ENCODE measurements at regions not wholly inside any gene's neighbourhood (a gene's known extent, or its start where the extent isn't known, plus 50 kb on each side); places are given as distances from the start of the nearest gene placed in this dataset.

DNA sequence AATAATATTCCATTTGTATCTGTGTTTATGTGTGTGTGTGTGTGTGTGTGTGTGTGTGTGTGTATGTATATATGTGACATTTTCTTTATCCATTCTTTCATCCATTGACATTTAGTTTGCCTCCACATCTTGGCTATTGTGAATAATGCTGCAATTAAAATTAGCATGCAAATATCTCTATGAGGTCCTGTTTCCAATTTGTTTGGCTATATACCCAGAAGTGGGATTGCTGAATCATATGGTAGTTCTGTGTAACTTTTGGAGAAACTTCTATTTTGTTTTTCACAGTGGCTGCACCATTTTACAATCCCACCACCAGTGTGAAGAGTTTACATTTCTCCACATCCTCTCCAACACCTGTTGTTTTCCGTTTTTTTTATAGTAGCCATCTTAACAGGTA is 53.1 kb downstream of the CH25H start:
- no peak for DNase-seq

DNA sequence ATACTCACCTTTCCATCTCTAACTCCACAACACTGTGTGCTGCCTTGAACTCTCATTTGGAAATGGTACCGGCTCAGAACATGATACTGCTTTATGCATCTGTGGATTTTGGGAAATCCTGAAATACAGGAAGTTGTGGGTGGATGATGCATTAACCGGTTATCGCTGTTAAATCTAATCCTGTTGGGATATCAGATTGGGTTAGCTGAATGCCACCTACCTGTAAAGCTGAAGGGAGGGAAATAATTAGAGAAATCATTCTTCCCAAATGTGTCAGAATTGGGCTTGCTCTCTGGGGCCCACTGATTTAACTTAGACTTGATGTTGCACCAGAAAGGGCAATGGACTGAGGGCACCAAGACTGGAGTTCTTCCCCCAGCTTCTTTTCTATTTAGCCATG is 54.0 kb downstream of the CH25H start:
- no peak for DNase-seq

DNA sequence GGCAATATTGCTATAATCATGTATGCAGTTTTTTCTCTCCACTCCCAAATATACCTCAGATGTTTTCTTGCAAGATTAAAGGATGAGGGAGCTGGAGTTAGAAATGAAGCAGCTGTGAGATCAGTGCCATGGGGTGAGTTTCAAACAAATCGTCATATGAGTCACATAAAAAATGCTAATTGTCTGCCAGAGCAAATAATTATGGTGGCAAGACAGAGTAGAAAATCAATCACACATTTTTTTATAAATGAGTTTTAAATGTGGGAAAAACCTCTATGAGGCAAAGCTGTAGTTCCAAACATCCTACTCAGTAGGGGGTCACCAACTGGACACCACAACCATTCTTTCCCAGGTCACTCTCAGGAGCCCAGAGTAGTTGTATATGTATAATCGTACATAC is 55.3 kb downstream of the CH25H start:
- no peak for DNase-seq

DNA sequence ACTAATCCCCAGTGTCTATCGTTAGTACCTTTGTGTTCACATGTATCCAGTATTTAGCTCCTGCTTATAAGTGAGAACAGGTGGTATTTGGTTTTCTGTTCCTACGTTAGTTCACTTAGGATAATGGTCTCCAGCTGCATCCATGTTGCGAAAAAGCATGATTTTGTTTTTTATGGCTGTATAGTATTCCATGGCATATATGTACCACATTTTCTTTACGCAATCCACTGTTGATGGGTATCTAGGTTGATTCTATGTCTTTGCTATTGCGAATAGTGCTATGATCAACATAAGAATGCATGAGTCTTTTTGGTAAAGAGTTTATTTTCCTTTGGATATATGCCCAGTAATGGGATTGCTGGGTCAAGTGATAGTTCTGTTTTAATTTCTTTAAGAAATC is 59.1 kb downstream of the CH25H start:
- DNase-seq = no peak

DNA sequence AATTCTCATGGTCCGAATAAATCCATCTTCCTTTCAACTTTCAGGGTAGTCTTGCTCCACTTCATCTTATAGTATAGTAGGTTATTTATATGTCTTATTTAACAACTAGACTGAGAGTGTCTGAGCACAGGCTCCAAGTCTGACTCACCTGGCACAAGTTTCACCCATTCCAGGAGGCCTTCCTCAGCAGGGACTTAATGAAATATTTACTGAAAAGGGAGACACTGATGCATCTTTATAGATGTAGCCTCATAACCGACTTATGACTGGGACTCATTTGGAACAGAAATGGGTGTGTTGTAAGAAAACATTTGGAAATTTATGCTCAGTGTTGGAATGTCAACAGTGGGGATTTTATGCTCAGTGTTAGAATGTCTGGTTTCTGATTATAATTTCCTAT is 59.9 kb downstream of the CH25H start:
- DNase-seq = no peak

DNA sequence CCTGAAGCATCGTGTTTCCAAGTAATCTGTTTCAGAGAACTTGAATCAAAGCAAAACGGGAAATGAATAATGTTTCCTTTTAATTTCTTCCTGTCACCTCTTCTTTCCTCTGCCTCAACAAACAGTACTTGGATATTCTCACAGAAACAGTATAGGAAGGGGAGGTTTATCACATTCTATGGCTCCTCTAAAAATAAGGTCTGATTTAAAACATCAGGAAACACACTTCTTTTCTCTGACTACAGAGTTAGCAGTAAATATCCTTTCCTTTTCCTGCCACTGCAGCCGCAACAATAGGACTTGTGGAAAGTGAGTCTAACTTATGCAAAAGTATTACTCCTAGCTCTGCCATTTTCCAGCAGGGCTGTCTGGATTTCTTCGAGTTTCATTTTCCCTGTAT is 62.3 kb downstream of the CH25H start:
- DNase-seq = no peak

DNA sequence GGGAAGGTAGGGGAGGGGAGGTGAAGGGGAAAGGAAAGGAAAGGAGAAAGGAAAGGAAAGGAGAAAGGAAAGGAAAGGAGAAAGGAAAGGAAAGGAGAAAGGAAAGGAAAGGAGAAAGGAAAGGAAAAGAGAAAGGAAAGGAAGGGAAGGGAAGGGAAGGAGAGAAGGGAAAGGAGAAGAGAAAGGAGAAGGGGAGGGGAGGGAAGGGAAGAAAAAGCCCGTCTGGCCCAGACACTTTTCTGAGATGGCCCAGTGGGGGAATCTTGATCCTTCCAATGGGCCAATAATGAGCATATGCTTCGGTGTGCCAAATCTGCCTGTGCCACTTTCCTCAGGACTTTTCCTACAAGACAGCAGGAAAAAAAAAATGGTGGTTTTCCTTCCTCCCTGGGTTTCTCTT is 64.5 kb downstream of the CH25H start:
- DNase-seq = no peak

DNA sequence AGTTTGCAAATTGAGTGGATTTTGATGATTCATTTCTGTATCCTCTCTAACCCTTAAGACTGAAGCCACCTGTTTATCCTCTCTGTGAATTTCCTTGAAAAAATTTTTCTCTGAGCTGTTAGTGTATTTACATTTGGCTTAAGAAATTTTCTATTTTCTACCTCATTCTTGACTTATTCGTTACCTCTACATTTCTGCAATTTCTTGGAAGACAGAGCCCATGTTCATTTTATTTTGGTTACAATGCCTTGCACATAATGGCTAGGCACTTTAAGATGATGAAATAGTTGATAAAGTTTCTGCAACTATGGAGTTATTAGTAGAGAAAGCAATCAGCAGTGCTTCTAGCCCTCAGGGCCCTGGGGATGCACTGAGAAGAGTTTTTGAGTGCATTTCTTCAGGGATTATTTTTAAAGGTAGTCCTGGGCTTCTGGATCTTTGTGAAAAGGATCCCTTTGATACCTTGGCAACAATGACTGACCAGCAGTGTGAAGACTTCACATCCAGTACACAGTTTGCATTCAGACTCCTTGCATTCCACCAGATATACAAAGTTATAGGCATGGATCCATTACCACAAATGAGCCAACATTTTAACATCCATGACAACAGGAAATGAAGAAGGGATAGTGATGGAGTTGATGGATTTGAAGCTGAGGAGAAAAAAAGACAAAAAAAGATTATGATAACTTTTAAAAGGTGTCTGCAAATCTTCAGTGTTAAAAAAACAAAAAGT is 68.2 kb downstream of the CH25H start:
- no peak for DNase-seq

DNA sequence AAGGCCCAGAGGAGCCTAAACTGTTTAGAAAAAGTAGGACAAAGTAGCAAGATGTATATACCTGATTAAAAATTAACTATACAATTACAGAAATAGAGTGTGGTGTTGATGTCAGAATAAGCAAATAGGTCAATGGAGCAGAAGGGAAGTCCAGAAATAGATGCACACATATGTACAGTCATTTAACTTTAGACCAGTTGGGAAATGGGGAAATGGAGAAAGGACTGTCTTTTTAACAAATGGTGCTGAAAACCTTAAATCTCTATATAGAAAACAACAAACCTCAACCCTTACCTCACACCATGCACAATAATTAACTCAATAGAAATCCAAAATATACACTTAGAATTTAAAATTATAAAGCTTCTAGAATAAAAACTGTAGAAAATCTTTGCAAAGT is 72.2 kb downstream of the CH25H start:
- no peak for DNase-seq

DNA sequence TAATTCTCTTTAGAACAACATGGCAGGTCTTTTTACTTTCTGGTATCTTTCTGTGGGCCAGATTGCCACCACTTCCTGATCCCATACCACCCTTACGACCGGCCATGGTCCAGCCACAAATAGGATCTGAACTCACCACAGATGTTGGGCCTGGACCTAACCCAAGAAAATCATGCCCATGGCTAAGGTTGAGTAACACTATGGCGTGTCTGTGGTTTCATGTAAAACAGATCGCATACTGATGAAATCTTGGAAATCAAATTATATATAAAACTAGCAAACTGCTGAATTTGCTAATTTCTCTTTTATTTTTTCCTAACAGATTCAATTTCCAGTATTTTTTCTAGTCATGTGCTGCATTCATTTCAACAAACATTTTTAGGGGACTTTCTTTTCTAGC is 77.2 kb downstream of the CH25H start:
- DNase-seq = no peak

DNA sequence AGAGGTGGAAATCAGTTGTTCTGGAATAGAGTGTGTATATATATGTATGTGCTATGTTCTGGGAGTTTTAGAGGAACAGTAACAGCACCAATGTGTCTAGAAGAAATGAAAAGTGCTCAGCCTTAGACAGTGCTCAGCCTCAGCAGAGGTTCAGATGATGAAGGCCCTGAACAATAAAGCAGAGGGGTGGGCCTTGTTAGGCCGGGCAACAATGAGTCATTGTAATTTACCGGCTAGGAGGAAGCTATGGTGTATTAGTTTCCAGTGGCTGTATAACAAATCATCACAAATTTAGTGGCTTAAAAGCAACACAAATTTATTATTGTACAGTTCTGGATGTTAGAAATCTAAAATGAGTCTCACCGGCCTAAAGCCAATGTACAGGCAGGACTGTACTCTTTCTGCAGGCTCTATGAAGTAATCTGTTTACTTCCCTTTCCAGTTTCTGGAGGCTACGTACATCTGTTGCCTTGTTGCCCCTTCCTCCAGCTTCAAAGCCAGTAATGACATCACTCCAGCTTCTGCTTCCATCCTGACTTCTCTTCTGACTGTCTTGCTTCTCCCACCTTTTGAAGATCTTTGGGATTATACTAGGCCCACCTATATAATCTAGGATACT is 84.6 kb downstream of the CH25H start:
- no peak for DNase-seq

DNA sequence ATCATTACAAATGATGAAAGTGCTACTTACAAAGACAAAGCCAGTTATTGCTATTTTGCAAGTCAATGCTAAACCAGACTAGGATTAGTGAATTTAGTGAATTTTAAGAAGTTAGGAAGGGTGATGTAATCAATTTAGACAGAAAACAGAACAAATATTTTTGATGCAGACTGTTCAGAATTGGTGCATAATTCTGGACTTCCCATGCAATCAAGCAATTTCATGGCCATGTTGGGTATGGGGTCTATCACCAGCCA is 85.4 kb downstream of the CH25H start:
- DNase-seq = no peak

DNA sequence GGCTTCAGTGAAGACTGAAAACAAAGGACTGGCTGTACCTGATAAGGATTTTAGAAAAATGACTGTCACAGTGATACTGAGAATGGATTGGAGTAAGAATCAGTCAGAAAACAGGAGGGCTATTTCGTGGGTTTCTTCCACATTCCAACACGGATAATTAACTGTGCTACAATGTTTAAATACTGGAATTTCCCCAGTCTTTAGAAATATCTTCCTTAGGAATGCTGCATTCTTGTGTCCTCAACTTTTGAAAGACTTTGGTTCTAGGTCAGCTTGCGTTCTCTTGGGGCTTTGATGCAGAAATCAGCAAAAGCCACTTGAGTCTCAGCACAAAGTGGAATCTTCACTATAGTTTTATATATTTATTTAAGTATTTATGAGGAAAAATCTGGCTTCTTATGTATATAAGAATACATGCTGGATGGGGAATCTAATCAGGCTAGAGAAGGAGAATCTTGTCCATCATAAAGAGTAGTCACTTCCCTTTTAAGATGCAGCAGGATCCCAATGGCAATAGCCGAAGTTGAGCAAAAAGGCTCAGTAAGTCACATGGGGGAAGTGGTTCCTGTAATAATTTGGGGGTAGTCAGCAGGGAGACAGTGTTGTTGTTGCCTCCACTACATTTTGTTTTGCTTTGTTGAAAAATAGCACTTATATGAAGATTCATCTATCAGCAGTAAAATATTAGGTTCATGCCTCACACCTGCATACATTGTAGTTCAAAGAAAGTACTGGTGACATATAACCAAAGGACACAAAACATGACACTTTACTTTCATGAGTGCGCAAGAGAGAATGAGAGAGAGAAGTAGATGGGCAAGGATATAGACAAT is 86.0 kb downstream of the CH25H start:
- no peak for DNase-seq

DNA sequence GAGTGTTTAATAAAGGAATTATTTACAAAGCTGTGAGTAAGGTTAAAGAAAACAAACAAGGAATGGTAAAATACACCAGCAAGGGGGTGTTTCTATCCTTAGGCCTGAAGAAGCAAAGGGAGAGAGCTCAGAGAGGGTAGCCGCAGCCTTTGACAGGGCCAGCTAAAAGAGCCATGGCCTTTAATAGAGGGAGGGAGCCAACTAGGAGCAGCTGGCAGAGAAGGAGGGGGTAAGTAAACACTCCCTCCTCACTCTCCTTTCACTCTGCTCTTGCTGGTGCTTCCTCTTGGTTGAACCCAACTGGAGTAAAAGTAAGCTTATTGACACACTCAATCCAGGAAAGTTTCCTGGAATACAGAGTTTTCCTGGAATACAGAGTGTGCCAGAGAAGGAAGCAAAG is 87.5 kb downstream of the CH25H start:
- DNase-seq = no peak

DNA sequence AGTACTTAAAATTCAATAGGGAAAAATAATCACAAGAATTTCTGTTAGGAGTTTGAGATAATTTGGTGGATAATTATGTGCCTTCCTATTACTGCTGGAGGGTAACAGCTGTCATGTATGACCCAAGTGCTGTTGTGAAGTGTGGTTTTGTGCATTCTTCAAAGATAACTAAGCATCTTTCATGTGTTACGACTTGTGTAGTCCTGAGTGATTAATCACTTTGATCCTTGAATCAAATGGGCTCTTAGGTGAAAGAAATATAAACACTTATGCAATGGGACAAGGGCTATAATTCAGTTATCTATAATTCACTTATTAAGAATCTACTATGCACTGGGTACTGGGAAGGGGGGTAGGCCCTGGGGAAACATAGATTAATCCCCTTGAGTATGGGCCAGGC is 89.0 kb downstream of the CH25H start:
- no peak for DNase-seq

DNA sequence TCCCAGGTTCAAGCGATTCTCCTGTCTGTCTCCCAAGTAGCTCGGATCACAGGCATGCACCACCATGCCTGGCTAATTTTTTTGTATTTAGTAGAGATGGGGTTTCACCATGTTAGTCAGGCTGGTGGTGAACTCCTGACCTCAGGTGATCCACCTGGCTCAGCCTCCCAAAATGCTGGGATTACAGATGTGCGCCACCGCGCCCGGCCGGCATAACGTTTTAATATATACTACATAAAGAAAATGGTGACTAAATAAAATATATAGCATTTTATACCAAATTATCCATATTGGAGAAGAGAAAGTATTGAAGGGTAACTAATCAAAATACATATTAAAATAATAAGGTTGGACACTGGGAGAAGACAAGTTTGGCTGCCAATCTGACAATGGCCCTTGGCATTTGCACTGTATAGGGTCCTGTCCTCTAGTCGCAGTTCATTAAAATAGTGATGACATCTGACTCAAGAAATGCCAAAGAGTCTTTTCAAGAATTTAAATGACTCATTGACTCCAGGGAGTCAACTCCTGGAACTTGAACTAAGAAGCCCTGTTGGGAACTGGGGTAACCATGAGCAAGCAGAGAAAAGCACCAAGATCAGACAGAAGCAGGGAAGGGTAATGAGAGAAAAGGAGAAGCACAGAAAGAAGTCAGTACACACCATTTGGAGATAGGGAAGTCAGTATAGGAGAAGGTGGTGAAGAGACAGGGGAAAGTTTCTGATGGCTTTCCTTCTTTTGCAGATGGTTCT is 91.1 kb downstream of the CH25H start:
- no peak for DNase-seq

DNA sequence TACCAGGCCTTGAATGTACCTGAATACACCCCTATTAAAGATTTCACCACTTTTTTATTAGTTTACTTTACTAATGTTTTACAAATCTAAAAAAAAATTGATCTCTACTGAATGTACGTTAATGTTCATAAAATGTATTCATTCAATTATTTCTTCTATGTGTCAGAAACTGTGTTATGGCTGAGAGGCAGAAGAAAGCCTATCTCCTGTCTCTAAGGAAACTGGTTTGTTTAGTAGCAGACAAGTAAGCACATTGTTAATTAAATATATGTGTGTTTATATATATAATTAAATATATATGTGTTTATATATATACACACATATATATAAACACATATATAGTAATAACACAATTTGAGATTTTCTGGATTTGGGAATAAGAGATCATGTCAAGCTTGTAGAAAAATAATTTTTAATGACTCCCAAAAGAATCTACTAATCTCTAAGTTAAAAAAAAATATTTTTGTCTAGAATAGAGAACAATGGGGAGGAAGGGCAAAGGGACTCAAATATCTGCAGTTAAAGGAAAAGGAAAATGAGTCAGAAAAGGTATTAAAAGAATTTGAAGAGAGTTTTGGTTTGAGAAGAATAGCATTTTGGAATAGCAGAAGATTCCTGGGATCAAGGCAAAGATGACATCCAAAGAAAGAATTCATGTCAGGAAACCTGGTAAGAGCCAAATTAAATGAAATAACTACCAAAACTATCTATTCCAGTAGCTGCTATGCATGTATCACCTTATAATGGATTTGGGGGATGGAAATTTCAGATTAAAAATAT is 92.1 kb downstream of the CH25H start:
- no peak for DNase-seq

DNA sequence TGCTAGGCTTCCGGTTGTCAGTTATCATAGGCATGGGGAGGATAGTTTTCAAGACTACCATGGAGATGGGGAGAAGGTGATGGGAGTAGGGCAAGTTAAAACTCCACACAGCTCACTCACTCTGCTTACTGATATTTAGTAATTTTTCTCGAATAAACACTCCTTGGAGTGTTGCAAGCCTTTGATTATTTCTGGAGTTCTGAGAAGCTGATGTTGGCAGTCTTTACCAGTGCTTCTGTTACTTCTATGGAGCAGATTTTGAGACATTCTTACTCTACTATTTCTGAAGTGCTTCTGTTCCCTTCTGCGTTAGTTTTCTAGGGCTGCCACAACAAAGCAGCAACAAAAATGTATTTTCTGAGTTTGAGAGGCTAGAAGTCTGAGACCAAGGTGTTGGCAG is 104.4 kb downstream of the CH25H start:
- no peak for DNase-seq

DNA sequence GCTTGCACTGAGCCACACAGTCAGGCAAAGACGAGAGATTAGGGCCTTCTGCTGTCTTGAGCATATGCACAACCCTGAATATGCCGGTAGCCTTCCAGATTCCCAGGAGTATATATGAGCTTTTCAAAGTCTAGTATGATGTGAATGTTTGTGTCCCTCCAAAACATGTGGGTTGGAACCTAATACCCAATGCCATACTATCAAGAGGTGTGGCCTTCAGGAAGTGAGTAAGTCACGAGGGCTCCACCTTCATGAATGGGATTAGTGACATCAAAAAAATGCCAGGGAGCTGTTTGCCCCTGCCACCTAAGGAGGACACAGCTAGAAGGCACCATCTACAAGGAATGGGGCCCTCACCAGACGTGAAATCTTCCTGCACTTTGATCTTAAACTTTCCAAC is 105.2 kb downstream of the CH25H start:
- no peak for DNase-seq

DNA sequence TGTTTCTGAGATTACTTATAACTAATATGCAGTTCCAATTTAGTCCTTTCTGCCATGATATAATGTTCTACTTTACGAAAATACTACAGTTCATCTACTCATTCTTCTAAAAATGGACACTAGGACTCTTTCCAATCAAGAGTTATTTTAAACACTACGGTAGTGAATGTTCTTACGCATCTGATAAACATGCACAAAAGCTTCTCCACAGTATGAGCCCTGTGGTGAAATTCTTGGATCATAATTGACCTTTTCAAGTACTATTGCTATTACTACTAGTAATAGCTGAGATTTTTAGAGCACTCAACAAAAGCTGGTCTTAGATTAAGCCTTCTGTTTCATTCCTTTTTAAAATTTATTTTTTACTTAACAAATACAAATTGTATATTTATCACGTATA is 106.4 kb downstream of the CH25H start:
- no peak for DNase-seq

DNA sequence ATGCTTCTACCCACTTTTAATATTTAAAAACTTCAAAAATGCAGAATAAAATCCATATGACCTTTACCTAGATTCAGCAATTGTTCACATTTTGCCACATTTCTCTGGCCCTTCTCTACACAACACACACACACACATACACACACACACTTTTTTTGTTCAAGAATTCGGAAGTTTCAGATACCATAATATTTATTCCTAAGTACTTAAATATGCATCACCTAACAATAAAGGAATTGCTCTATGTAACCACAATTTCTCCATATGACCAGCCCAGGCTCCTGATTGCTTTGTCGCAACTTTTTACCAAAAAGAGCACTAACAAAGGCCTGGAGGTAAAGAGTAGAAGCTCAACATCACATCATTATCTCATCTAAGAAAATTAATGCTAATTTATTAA is 106.6 kb downstream of the FAS start:
- DNase-seq = no peak

DNA sequence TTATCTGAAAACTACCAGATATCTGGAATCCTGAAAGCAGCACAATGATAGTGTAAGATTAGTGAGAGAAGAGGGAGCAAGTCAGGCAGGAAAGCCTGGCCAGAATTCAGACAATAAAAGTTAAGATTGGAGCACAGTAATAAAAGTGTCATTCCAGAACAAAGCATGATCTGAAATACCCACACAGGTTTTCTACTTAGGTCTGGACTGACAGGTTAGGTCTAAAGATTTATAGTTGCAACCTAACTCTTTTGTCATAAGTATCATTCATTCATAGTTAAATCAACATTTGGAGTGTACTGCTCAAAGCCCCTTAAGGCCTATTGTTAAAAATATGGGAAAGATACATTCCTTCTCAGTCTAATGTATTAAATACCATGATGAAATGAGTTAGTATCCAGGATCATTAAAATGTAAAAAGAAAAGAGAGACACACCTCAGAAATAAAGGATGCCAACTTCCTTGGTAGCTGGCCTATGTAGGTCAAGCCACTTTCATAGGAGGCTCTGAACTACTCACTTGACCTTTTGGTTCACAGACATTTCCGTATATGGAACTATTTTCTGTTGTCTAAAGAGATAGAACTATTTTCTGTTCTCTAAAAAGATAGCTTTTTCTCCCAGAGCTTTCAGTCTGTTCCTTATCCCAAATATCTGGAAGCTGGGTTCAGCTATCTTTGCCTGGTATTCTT is 105.2 kb downstream of the FAS start:
- DNase-seq = no peak
